NCI-H748 (cell line): ENCODE measurements at regions not wholly inside any gene's neighbourhood (a gene's known extent, or its start where the extent isn't known, plus 50 kb on each side); places are given as distances from the start of the nearest gene placed in this dataset.
"Not testable (repeated sequence)": the region's sequence is repeated elsewhere in the genome, so short reads cannot be mapped to it uniquely, and the experiment has no call there.

ENCODE experiments used
- DNase-seq: peaks from one replicate; lab custom pipeline; 2025; ENCODE audit not compliant: unreplicated experiment; lab: John Stamatoyannopoulos, UW

GRCh38 chr6:6412221-6412620 is 91.8 kb upstream of the F13A1 start:
- DNase-seq, result no peak

- DNase-seq, result no peak
Measured at GRCh38 chr6:6412700-6413099, 92.2 kb upstream of the F13A1 start.

- no peak for DNase-seq
Measured at GRCh38 chr6:6414931-6415330, 94.5 kb upstream of the F13A1 start.

DNA sequence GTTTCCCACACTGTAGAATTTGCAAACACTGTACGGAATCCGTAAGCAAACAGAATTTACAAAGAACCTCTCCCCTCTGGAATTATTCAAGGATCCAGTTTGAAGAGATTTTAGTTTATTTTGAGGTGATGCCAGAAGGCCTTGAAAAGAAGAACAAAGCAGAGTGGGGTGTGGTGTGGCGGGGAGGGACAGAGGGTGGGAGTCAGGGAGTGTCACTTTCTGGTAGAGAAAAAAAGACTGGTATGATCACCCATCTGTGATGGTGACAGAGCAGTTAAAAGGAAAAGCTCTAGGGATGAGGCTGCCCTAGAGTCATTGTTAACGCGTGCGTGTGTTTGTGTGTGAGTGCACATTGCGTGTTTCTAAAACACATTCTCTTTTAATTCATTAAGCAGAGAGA is 97.0 kb upstream of the F13A1 start:
- peak; percentile 53 for DNase-seq

DNA sequence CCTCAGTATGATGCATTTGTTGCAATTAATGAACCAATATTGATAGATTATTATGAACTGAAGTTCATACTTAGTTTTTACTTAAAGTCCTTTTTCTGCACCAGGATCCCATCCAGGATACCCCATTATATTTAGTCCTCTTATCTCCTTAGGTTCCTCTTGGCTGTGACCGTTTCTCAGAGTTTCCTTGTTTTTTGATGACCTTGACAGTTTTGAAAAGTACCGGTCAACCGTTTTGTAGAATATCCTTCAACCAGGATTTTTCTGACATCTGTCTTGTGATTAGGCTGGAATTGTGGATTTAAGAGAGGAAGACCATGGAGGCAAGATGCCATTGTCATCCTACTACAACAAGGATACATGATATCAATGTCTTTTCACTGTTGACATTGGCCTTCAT is 98.0 kb upstream of the F13A1 start:
- no peak for DNase-seq

DNA sequence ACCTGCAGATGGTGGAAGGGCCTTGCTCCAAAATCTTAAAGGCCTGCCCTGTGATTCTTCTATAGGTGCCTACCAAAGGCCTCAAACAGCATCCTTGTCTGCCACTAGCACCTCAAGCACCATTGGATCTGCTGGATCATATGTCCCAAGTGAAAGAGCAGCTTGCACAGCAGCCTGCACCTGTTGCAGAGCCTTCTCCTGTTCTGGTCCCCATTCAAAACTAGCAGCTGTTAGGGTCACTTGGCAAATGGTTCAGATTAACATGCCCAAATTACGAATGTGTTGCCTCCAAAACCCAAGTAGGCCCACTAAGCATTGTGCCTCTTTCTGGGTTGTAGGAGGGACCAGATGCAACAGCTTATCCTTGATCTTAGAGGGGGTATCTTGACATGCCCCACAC is 99.6 kb upstream of the F13A1 start:
- DNase-seq, result no peak

GRCh38 chr6:6434151-6434550 is 113.7 kb upstream of the F13A1 start:
- DNase-seq, result no peak

DNA sequence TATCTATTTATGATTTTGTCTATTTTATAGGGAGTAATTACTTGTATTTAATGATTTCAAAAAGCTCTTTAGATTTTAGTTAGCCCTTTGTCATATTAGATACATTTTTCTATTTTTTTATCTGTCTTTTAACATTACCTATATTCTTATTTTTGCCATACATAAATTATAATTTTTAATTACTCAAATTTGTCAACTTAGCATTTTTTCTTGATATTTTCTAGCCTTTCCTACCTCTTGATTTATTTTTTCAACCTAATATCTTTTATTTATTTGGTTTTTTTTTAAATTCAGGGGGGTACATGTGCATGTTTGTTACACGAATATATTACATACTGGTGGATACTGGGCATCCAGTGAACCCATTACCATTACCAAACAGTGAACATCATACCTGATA is 114.3 kb upstream of the F13A1 start:
- no peak for DNase-seq

- DNase-seq, result peak; percentile 13
Measured at GRCh38 chr6:6436366-6436765, 115.9 kb upstream of the F13A1 start.

GRCh38 chr6:6436946-6437345 is 116.5 kb upstream of the F13A1 start:
- DNase-seq, result no peak

DNA sequence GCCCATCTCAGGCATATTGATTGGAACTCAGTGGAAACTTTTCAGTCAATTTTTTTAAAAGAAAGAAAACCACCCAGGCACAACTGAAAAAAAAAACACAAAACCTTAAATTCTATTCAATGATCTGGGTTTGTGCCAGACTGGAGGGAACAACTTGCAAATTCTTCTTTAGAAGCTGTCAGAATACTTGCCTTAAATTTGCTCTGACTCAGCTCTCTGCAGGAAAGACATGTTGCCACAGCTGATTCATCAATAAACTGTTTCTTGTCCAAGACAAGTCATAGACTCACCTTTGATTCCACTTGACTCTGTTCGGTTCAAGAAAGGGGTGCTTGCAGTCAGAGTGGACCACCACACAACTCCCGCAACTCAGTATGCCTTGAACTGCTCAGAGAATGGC is 117.8 kb upstream of the F13A1 start:
- no peak for DNase-seq

GRCh38 chr6:6439778-6440177 is 119.3 kb upstream of the F13A1 start:
- DNase-seq, result no peak

- no peak for DNase-seq
Measured at GRCh38 chr6:6452002-6452401, 131.5 kb upstream of the F13A1 start.

GRCh38 chr6:6453186-6453585 is 132.7 kb upstream of the F13A1 start:
- DNase-seq, result no peak

- no peak for DNase-seq
Measured at GRCh38 chr6:6455272-6455671, 133.2 kb upstream of the LY86 start.

- no peak for DNase-seq
Measured at GRCh38 chr6:6458172-6458571, 130.3 kb upstream of the LY86 start.

GRCh38 chr6:6459963-6460362 is 128.6 kb upstream of the LY86 start:
- DNase-seq, result not testable (repeated sequence)

- DNase-seq, result no peak
Measured at GRCh38 chr6:6460416-6460815, 128.1 kb upstream of the LY86 start.

DNA sequence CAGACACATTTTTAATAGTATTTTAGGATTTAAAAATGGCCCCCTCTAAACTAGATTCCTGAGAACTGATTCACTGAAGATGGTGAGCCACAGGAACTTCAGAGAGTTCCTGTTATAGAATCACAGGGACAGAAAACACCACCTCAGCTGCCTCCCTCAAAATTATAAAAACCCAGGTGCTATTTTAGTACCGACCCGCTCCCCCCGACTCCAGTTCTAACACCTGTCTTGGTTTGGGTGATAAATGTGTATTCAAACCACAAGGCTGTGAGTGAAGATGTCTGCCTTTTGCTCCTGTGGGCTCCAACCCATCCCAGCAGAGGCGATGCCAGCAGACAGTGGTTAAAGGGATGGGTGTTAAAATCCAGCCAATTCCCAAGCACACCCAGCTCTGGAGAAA is 127.4 kb upstream of the LY86 start:
- no peak for DNase-seq

- peak; percentile 12 for DNase-seq
Measured at GRCh38 chr6:6466967-6467761, 121.4 kb upstream of the LY86 start.

DNA sequence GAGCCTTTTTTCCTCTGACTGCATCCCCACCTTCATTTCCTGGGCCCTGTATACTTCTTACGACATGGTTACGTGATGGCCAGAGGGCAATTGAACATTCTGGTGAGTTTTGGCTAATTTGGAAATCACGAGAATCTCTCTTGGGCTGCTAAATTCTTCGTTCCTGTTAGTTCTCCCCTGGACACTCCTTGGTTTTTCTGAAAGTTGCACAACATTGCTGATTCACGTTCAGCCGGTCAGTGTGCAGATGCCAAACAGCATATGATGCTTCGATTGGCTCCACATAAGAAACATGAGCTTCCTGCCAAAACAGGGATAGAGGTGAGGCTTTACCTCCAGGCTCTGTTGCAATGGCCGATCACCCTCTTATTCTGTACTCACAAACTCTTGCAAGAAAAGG is 119.4 kb upstream of the LY86 start:
- DNase-seq, result no peak

DNA sequence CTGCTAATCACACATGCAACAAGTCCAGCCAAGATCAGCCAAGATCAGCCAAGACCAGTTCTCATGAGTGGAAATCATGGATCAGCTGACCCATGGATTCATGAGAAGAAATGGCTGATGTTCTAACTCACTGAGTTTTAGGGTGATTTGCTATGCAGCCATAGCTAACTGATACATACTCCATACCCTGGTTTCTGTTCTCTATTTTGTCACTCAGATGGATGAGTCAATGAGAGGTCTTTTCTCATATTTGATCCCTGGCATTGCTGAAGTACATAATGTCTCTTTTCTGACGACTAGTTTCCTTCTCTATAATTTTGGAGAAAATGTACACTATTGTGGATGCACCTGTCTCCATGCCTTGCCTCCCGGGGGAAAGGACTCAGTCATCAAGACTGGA is 118.4 kb upstream of the LY86 start:
- no peak for DNase-seq

GRCh38 chr6:6471276-6471675 is 117.2 kb upstream of the LY86 start:
- no peak for DNase-seq
